Heart right ventricle (tissue), 16 donors: ENCODE measurements at regions not wholly inside any gene's neighbourhood (a gene's known extent, or its start where the extent isn't known, plus 50 kb on each side); places are given as distances from the start of the nearest gene placed in this dataset.

Experiments used
- ATAC-seq, 8 donors: fragments of 200-7000 bp; cut with Tn5 transposase; one replicate each; pipeline ENCODE4 v1.9.1; 2020; ENCODE audit warnings: mild to moderate bottlenecking in 8 of 8, moderate library complexity in 8 of 8, moderate number of reproducible peaks in 1 of 8
- DNase-seq, 2 donors: peaks; one replicate each; pipeline ENCODE4 v3.0.0-alpha.2; 2020
- H3K27ac ChIP-seq, 10 donors: fragments of 200-600 bp; sonication (generic) in 2 of 10; one replicate each; pipeline versions ENCODE4 v1.5.0 to v1.8.0; 2020 to 2022; ENCODE audit warnings: mild to moderate bottlenecking in 3 of 10
- H3K27me3 ChIP-seq, 7 donors: fragments of 200-600 bp; one replicate each; pipeline ENCODE4 v1.8.0; 2021 to 2022; ENCODE audit warnings: mild to moderate bottlenecking in 2 of 7
- H3K36me3 ChIP-seq, 9 donors: fragments of 200-600 bp; sonication (generic) in 1 of 9; one replicate each; pipeline versions ENCODE4 v1.5.0 to v1.8.0; 2020 to 2022; ENCODE audit warnings: mild to moderate bottlenecking in 2 of 9
- H3K4me1 ChIP-seq, 9 donors: fragments of 200-600 bp; sonication (generic) in 1 of 9; one replicate each; pipeline versions ENCODE4 v1.5.0 to v1.8.0; 2020 to 2022; ENCODE audit warnings: mild to moderate bottlenecking in 4 of 9
- H3K4me3 ChIP-seq, 10 donors: fragments of 200-600 bp; sonication (generic) in 2 of 10; one replicate each; pipeline versions ENCODE4 v1.5.0 to v1.8.0; 2020 to 2022; ENCODE audit warnings: mild to moderate bottlenecking in 7 of 10, moderate library complexity in 2 of 10
- H3K9me3 ChIP-seq, 11 donors: fragments of 200-600 bp in 10 of 11; sonication (generic) in 2 of 11; one replicate each; pipeline versions ENCODE4 v1.5.0 to v1.8.0; 2013 to 2022; ENCODE audit warnings: mild to moderate bottlenecking in 2 of 11, control low read depth in 1 of 11, moderate library complexity in 1 of 11
- WGBS, 2 donors: extraction: QIAGEN DNeasy Blood & Tissue Kit; methylation state at CpG; one replicate each; pipeline ENCODE4 v1.1.7; 2013; ENCODE audit warnings: inconsistent platforms in 1 of 2; 5-methylcytosine and 5-hydroxymethylcytosine counted together
- intact Hi-C, 10 donors: fragments of 100-400 bp; cut with DNase I; formaldehyde crosslinking; loops; one replicate each; pipeline versions ENCODE4 v1.11.1 to v1.14.2; 2022
- TF ChIP-seq, protein P1 (sequence below), 9 donors: fragments of 200-600 bp; sonication (generic) in 2 of 9; IDR thresholded peaks; one replicate each; pipeline versions ENCODE4 v1.5.0 to v1.8.0; 2021 to 2022; ENCODE audit warnings: antibody characterized with exemption in 9 of 9, mild to moderate bottlenecking in 5 of 9, moderate library complexity in 1 of 9
- donor health status: Arrhythmogenic right ventricular cardiomyopathy.
- donor health status: ischemic (EF 13 %, LVEDD 7.1; RV severe dilation, severe dysfunction).
- donor health status: healthy with polysubstance abuse.
- donor health status: DM: no; HTN: yes; CAD: no.
- donor health status: DM: no; HTN: no; CAD: no.
- donor health status: ischemic (EF 25% LVEDD 6.9; RV normal size, moderate dysfunction).
- donor health status: ischemic (EF 25% LVEDD 5.7; RV mildly dilated, moderate dysfunction).
- donor health status: healthy.
- donor health status: DM: yes; HTN: yes; CAD: no.
- donor health status: Ischemic cardiomyopathy.
- donor health status: ischemic (EF 35%, LVEDD 5.7; RV mildly dilated, moderate dysfunction).
- donor health status: nonischemic (EF 11% LVEDD 7.7; RV severe dilation, severe dysfunction).
- donor health status: DM: yes; HTN: yes; CAD: no.
- donor health status: PGD.
- donor health status: ischemic (EF 29% LVEDD 5.4; RV normal size, mild dysfunction).
- donor health status: nonischemic (EF 23%, LVEDD 6.1; RV moderate dilation, normal function).

DNA sequence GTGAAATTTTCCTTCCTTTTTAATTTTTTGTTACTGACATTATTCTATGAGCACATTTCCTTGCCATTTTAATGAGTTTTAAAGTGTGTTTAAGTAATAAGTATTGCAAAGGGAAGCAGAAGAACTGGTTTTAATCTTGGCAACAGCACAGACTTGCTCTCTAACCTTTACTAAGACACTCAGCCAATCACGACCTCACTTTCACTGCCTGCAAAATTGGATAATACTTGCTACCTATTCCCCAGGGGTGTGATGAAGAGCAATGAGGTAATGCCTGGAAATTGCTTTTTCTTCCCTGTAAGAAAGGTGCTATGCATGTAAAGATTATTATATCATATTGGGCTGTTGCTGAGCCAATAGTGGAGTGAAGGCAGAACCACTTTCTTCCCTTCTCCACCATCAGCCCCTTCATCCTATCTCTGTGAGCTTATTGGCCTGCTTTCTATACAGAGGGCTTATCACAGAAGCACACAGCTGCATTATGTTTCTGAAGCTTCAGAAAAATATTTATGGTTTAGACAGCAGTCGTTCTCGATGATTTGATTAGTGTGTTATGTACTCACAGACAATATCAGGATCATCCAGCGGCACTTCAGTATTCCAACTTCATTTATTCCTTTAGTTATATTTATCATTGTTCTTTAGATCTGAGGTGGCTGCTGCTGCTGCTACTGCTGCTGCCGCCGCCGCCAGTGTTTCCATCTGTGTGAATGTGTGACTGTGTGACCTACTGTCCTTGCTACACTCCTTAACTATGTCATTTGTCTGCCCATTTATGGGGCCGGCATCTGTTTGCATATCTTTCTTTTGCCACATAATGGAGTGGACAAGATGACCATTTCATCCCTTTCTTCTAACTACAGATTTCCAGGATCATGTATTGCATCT, 255.1 kb downstream of the C4orf33 start:
- Histone ChIP-seq H3K27me3 (peaks cover 0 to 36% (median 24%) of the 10 kb centered on the region in 7 donors), H3K4me3 (no peak overlapping the region), H3K27ac (no peak overlapping the region), H3K36me3 (no peaks in the 10 kb centered on the region), H3K9me3 (no peaks in the 10 kb centered on the region), H3K4me1 (peaks cover 0 to 7% (median 0%) of the 10 kb centered on the region in 9 donors)
- TF ChIP-seq, protein P1, sequence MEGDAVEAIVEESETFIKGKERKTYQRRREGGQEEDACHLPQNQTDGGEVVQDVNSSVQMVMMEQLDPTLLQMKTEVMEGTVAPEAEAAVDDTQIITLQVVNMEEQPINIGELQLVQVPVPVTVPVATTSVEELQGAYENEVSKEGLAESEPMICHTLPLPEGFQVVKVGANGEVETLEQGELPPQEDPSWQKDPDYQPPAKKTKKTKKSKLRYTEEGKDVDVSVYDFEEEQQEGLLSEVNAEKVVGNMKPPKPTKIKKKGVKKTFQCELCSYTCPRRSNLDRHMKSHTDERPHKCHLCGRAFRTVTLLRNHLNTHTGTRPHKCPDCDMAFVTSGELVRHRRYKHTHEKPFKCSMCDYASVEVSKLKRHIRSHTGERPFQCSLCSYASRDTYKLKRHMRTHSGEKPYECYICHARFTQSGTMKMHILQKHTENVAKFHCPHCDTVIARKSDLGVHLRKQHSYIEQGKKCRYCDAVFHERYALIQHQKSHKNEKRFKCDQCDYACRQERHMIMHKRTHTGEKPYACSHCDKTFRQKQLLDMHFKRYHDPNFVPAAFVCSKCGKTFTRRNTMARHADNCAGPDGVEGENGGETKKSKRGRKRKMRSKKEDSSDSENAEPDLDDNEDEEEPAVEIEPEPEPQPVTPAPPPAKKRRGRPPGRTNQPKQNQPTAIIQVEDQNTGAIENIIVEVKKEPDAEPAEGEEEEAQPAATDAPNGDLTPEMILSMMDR (IDR thresholded peaks at IDR 0.05), result no peak
- intact Hi-C loops, result no loop called here
- ATAC-seq (no peak), DNase-seq (no peak)
- WGBS, 2 donors, result 34 to 40% methylated on average over 8 of the region's 8 CpGs

DNA sequence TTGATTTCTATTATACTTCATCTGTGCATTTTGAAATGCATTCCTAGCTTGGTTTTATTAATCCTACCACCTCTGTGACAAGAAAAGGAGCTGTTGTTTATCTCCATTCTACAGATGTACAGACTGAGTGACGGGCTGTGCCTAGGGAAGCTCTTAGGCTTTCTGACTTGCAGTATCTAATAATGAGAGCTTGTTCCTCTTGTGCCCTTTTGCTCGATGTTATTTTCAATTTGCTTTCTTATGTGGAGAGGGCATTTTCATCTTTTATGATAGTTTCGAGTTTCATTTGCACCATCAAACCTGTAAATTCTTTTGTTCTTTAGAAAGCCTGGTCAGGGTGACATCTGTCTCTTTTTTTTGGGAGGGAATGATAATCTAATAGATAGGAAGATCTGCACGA, 256.5 kb downstream of the C4orf33 start:
- Histone ChIP-seq H3K27ac (no peak overlapping the region), H3K9me3 (no peaks in the 10 kb centered on the region), H3K4me1 (peaks cover 0 to 7% (median 0%) of the 10 kb centered on the region in 9 donors), H3K4me3 (no peak overlapping the region), H3K36me3 (no peaks in the 10 kb centered on the region), H3K27me3 (peaks cover 0 to 40% (median 24%) of the 10 kb centered on the region in 7 donors)
- intact Hi-C loops, result no loop called here
- TF ChIP-seq, protein P1 (IDR thresholded peaks at IDR 0.05), result no peak
- DNase-seq (no peak), ATAC-seq (no peak)
- 88 to 90% methylated on average over 4 of the region's 4 CpGs for WGBS, 2 donors

DNA sequence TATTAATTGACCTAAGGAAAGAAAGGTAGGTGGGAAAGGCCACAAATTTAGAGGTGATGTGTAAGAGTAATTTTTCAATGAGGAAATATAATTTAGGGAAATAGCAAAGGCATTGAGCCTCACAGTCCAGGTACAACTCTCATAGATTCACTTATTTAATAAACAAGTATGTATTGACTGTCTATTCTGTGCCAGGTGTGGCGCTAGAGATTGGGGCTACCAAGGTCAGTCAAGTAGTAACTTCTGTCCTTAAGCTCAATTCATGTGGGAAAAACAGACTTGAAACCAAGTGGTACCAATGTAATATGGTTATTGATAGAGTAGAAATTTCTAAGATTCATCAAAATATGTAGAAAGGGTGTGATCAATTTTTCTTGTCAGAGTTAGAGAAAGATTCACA, 257.5 kb downstream of the C4orf33 start:
- TF ChIP-seq, protein P1 (IDR thresholded peaks at IDR 0.05), result no peak
- no peaks in the 10 kb centered on the region for H3K9me3 ChIP-seq
- H3K4me1 ChIP-seq, result peaks cover 0 to 7% (median 0%) of the 10 kb centered on the region in 9 donors
- peaks cover 0 to 44% (median 25%) of the 10 kb centered on the region in 7 donors for H3K27me3 ChIP-seq
- no peak overlapping the region for H3K27ac ChIP-seq
- WGBS, 2 donors, result 90 to 100% methylated on average over 1 of the region's 1 CpG
- ATAC-seq (no peak), DNase-seq (no peak)
- intact Hi-C loops, result no loop called here
- no peak overlapping the region for H3K4me3 ChIP-seq
- H3K36me3 ChIP-seq, result no peaks in the 10 kb centered on the region

DNA sequence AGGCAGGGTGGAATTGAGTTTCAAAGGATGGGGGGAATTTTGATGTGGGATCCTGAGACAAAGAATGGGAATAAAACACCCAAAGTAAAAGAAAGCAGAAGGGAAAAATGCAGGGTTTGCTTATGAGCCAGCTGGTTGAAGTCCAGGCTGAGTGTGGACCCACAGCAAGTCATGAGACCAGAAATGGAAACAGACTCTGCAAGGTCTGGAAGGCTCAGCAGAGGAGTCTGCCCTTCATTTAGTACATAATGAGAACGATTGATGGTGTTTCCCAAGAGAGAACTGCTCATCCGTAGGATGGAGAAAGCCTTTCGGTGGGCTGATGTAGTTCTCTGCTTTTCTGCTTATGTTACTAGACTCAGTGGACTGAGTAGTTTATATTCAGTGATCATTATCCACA, 259.1 kb downstream of the C4orf33 start:
- Histone ChIP-seq H3K36me3 (no peaks in the 10 kb centered on the region), H3K4me3 (no peak overlapping the region), H3K27me3 (peaks cover 0 to 41% (median 25%) of the 10 kb centered on the region in 7 donors), H3K27ac (no peak overlapping the region), H3K9me3 (no peaks in the 10 kb centered on the region), H3K4me1 (peaks cover 0 to 7% (median 0%) of the 10 kb centered on the region in 9 donors)
- ATAC-seq (no peak), DNase-seq (no peak)
- intact Hi-C loops, result no loop called here
- 46 to 52% methylated on average over 3 of the region's 3 CpGs for WGBS, 2 donors
- TF ChIP-seq, protein P1 (IDR thresholded peaks at IDR 0.05), result no peak
